ENCODE measurements at regions not wholly inside any gene's neighbourhood (a gene's known extent, or its start where the extent isn't known, plus 50 kb on each side); places are given as distances from the start of the nearest gene placed in this dataset.

GRCh38 chr5:110203661-110204060 is 513.9 kb downstream of the MAN2A1 start:
- CTCF ChIA-PET, result no interaction called here

GRCh38 chr5:110209401-110209800 is 517.1 kb downstream of the TMEM232 start:
- DNase-seq (ENCODE audit: extremely low spot score), result no peak
- no peak for TF ChIP-seq CTBP1 (IDR thresholded peaks at IDR 0.05; ENCODE audit: borderline replicate concordance)
- TF ChIP-seq BHLHE40 (IDR thresholded peaks at IDR 0.05; ENCODE audit: borderline replicate concordance), result no peak
- TF ChIP-seq SP1 (IDR thresholded peaks at IDR 0.05), result no peak
- TF ChIP-seq SUZ12 (IDR thresholded peaks at IDR 0.05), result no peak
- TF ChIP-seq LEF1 (IDR thresholded peaks at IDR 0.05; ENCODE audit: borderline replicate concordance), result no peak
- no peak for TF ChIP-seq ARNT (IDR thresholded peaks at IDR 0.05)
- TF ChIP-seq L3MBTL2 (conservative IDR thresholded peaks at IDR 0.05), result no peak
- CTCF ChIA-PET, result no interaction called here

More at GRCh38 chr5:110203661-110204060, 513.9 kb downstream of the MAN2A1 start:
- POLR2A ChIA-PET, result no interaction called here
- TF ChIP-seq SP1 (IDR thresholded peaks at IDR 0.05) (no peak), ELF4 (IDR thresholded peaks at IDR 0.05) (no peak), ARNT (IDR thresholded peaks at IDR 0.05) (no peak), HDGF (IDR thresholded peaks at IDR 0.05; ENCODE audit: borderline replicate concordance) (no peak), BHLHE40 (IDR thresholded peaks at IDR 0.05; ENCODE audit: borderline replicate concordance) (no peak), FOXK2 (IDR thresholded peaks at IDR 0.05) (no peak), FOXM1 (IDR thresholded peaks at IDR 0.05; ENCODE audit: borderline replicate concordance) (no peak), NFRKB (IDR thresholded peaks at IDR 0.05) (no peak), LEF1 (IDR thresholded peaks at IDR 0.05; ENCODE audit: borderline replicate concordance) (no peak), FOXA1 (IDR thresholded peaks at IDR 0.05) (no peak), SUZ12 (IDR thresholded peaks at IDR 0.05) (no peak), TARDBP (IDR thresholded peaks at IDR 0.05) (no peak), L3MBTL2 (conservative IDR thresholded peaks at IDR 0.05) (no peak), PKNOX1 (IDR thresholded peaks at IDR 0.05) (no peak), ZNF384 (IDR thresholded peaks at IDR 0.05) (no peak), CTBP1 (IDR thresholded peaks at IDR 0.05; ENCODE audit: borderline replicate concordance) (no peak)
- no peak for DNase-seq (ENCODE audit: extremely low spot score)

GRCh38 chr5:110218981-110219380 is 507.5 kb downstream of the TMEM232 start:
- ChIA-PET POLR2A (no interaction called here), CTCF (no interaction called here)
- TF ChIP-seq CTBP1 (IDR thresholded peaks at IDR 0.05; ENCODE audit: borderline replicate concordance) (no peak), FOXM1 (IDR thresholded peaks at IDR 0.05; ENCODE audit: borderline replicate concordance) (no peak), ARNT (IDR thresholded peaks at IDR 0.05) (no peak), FOXK2 (IDR thresholded peaks at IDR 0.05) (no peak), NFRKB (IDR thresholded peaks at IDR 0.05) (no peak), L3MBTL2 (conservative IDR thresholded peaks at IDR 0.05) (no peak), BHLHE40 (IDR thresholded peaks at IDR 0.05; ENCODE audit: borderline replicate concordance) (no peak)
- DNase-seq (ENCODE audit: extremely low spot score), result no peak

More at GRCh38 chr5:110209401-110209800, 517.1 kb downstream of the TMEM232 start:
- POLR2A ChIA-PET, result no interaction called here

GRCh38 chr5:110219769-110220168 is 506.7 kb downstream of the TMEM232 start:
- TF ChIP-seq PKNOX1 (IDR thresholded peaks at IDR 0.05), result no peak
- TF ChIP-seq FOXA1 (IDR thresholded peaks at IDR 0.05), result no peak
- no peak for TF ChIP-seq ELF4 (IDR thresholded peaks at IDR 0.05)
- no peak for TF ChIP-seq HDGF (IDR thresholded peaks at IDR 0.05; ENCODE audit: borderline replicate concordance)
- TF ChIP-seq FOXM1 (IDR thresholded peaks at IDR 0.05; ENCODE audit: borderline replicate concordance), result no peak
- TF ChIP-seq LEF1 (IDR thresholded peaks at IDR 0.05; ENCODE audit: borderline replicate concordance), result no peak
- TF ChIP-seq TARDBP (IDR thresholded peaks at IDR 0.05), result no peak
- TF ChIP-seq SUZ12 (IDR thresholded peaks at IDR 0.05), result no peak
- no peak for TF ChIP-seq CTBP1 (IDR thresholded peaks at IDR 0.05; ENCODE audit: borderline replicate concordance)
- TF ChIP-seq ARNT (IDR thresholded peaks at IDR 0.05), result no peak
- TF ChIP-seq BHLHE40 (IDR thresholded peaks at IDR 0.05; ENCODE audit: borderline replicate concordance), result no peak
- no peak for TF ChIP-seq FOXK2 (IDR thresholded peaks at IDR 0.05)
- no peak for TF ChIP-seq NFRKB (IDR thresholded peaks at IDR 0.05)
- TF ChIP-seq SP1 (IDR thresholded peaks at IDR 0.05), result no peak
- TF ChIP-seq ZNF384 (IDR thresholded peaks at IDR 0.05), result no peak
- CTCF ChIA-PET, result no interaction called here
- POLR2A ChIA-PET, result no interaction called here
- DNase-seq (ENCODE audit: extremely low spot score), result no peak

GRCh38 chr5:110221036-110221435 is 505.4 kb downstream of the TMEM232 start:
- DNase-seq (ENCODE audit: extremely low spot score), result no peak
- CTCF ChIA-PET, result no interaction called here
- POLR2A ChIA-PET, result no interaction called here
- TF ChIP-seq LEF1 (IDR thresholded peaks at IDR 0.05; ENCODE audit: borderline replicate concordance), result no peak
- no peak for TF ChIP-seq TARDBP (IDR thresholded peaks at IDR 0.05)
- TF ChIP-seq SP1 (IDR thresholded peaks at IDR 0.05), result no peak
- TF ChIP-seq PKNOX1 (IDR thresholded peaks at IDR 0.05), result no peak
- no peak for TF ChIP-seq FOXM1 (IDR thresholded peaks at IDR 0.05; ENCODE audit: borderline replicate concordance)
- no peak for TF ChIP-seq SUZ12 (IDR thresholded peaks at IDR 0.05)

GRCh38 chr5:110224050-110224449 is 502.4 kb downstream of the TMEM232 start:
- CTCF ChIA-PET, result no interaction called here
- no peak for DNase-seq (ENCODE audit: extremely low spot score)
- POLR2A ChIA-PET, result no interaction called here
- TF ChIP-seq NFRKB (IDR thresholded peaks at IDR 0.05) (no peak), ZNF384 (IDR thresholded peaks at IDR 0.05) (no peak), FOXA1 (IDR thresholded peaks at IDR 0.05) (no peak), ARNT (IDR thresholded peaks at IDR 0.05) (no peak)

GRCh38 chr5:110225949-110226348 is 500.5 kb downstream of the TMEM232 start:
- ChIA-PET CTCF (no interaction called here), POLR2A (no interaction called here)

More at GRCh38 chr5:110225949-110226348, 500.5 kb downstream of the TMEM232 start:
- no peak for TF ChIP-seq BHLHE40 (IDR thresholded peaks at IDR 0.05; ENCODE audit: borderline replicate concordance)
- TF ChIP-seq PKNOX1 (IDR thresholded peaks at IDR 0.05), result no peak
- TF ChIP-seq SUZ12 (IDR thresholded peaks at IDR 0.05), result no peak
- TF ChIP-seq FOXK2 (IDR thresholded peaks at IDR 0.05), result no peak
- no peak for TF ChIP-seq TARDBP (IDR thresholded peaks at IDR 0.05)
- no peak for TF ChIP-seq FOXA1 (IDR thresholded peaks at IDR 0.05)
- TF ChIP-seq HDGF (IDR thresholded peaks at IDR 0.05; ENCODE audit: borderline replicate concordance), result no peak
- no peak for TF ChIP-seq ZNF384 (IDR thresholded peaks at IDR 0.05)
- TF ChIP-seq SP1 (IDR thresholded peaks at IDR 0.05), result no peak
- no peak for TF ChIP-seq CTBP1 (IDR thresholded peaks at IDR 0.05; ENCODE audit: borderline replicate concordance)
- TF ChIP-seq L3MBTL2 (conservative IDR thresholded peaks at IDR 0.05), result no peak
- TF ChIP-seq FOXM1 (IDR thresholded peaks at IDR 0.05; ENCODE audit: borderline replicate concordance), result no peak
- no peak for TF ChIP-seq ARNT (IDR thresholded peaks at IDR 0.05)
- TF ChIP-seq LEF1 (IDR thresholded peaks at IDR 0.05; ENCODE audit: borderline replicate concordance), result no peak
- TF ChIP-seq ELF4 (IDR thresholded peaks at IDR 0.05), result no peak
- no peak for TF ChIP-seq NFRKB (IDR thresholded peaks at IDR 0.05)
- DNase-seq (ENCODE audit: extremely low spot score), result no peak

Data from HEK293T (cell line).